Tibial nerve (tissue), 3 donors: ENCODE measurements at regions not wholly inside any gene's neighbourhood (a gene's known extent, or its start where the extent isn't known, plus 50 kb on each side); places are given as distances from the start of the nearest gene placed in this dataset.

Experiments used
- CTCF ChIP-seq, 5 experiments: fragments of 200-600 bp in 3 of 5; fragments of 450-650 bp in 2 of 5; sonication (generic) in 3 of 5; IDR thresholded peaks; one replicate each; pipeline ENCODE4 v1.5.1; 2016 to 2019; ENCODE audit warnings: antibody characterized with exemption in 5 of 5, mild to moderate bottlenecking in 3 of 5, moderate library complexity in 2 of 5
- POLR2A ChIP-seq, 2 donors: fragments of 450-650 bp; IDR thresholded peaks; one replicate each; pipeline ENCODE4 v1.6.1; 2017; ENCODE audit warnings: antibody characterized with exemption in 2 of 2, mild to moderate bottlenecking in 2 of 2, moderate library complexity in 2 of 2

GRCh38 chrX:115940348-115940747 is 230.2 kb upstream of the AGTR2 start:
- TF ChIP-seq CTCF (IDR thresholded peaks at IDR 0.05) (no peak), POLR2A (IDR thresholded peaks at IDR 0.05) (no peak)
